H1 (cell line): ENCODE measurements at regions not wholly inside any gene's neighbourhood (a gene's known extent, or its start where the extent isn't known, plus 50 kb on each side); places are given as distances from the start of the nearest gene placed in this dataset.

Experiments used
- CTCF ChIA-PET: fragments of 300-600 bp; sonication (Branson Sonifier 250); formaldehyde crosslinking; loops from one replicate; lab custom pipeline; 2021; ENCODE audit not compliant: partially characterized antibody; lab: Charles Lee
- POLR2A ChIA-PET: fragments of 300-600 bp; sonication (Branson Sonifier 250); formaldehyde crosslinking; loops from one replicate; lab custom pipeline; 2021; ENCODE audit warnings: inconsistent platforms; ENCODE audit not compliant: partially characterized antibody; lab: Charles Lee
- DNase-seq, 2 experiments: peaks; one replicate each; pipeline versions ENCODE4 v3.0.0 to v3.0.0-alpha.2; 2010 to 2022; ENCODE audit warnings: low spot score in 2 of 2, low read depth in 1 of 2, mixed read lengths in 1 of 2
- FAIRE-seq: peaks from 2 replicates; lab custom pipeline; 2011; peaks lifted over from hg19 to GRCh38; lab: Jason Lieb, UNC
- H2AFZ ChIP-seq: 2 replicates; pipeline ENCODE4 v1.8.1; 2012; ENCODE audit warnings: low read length, inconsistent platforms
- H2AK5ac ChIP-seq: 2 replicates; pipeline ENCODE4 v1.6.1; 2013; ENCODE audit warnings: low read depth, low read length
- H2BK120ac ChIP-seq: replicated peaks from 2 replicates; pipeline ENCODE3; 2013; ENCODE audit warnings: low read depth, low read length, inconsistent platforms
- H2BK12ac ChIP-seq: 2 replicates; pipeline ENCODE4 v1.6.1; 2013; ENCODE audit warnings: low read depth, low read length
- H2BK15ac ChIP-seq: 2 replicates; pipeline ENCODE4 v1.6.1; 2013; ENCODE audit warnings: low read length
- H2BK20ac ChIP-seq: 2 replicates; pipeline ENCODE4 v1.6.1; 2013; ENCODE audit warnings: low read length
- H2BK5ac ChIP-seq: 2 replicates; pipeline ENCODE4 v1.6.1; 2013; ENCODE audit warnings: low read depth, low read length
- H3K14ac ChIP-seq: 2 replicates; pipeline ENCODE4 v1.6.1; 2013; ENCODE audit warnings: inconsistent platforms; ENCODE audit not compliant: insufficient read length
- H3K18ac ChIP-seq: 2 replicates; pipeline ENCODE4 v1.6.1; 2013; ENCODE audit warnings: low read length; ENCODE audit errors: extremely low read depth
- H3K23ac ChIP-seq: 2 replicates; pipeline ENCODE4 v1.6.1; 2013; ENCODE audit warnings: inconsistent platforms; ENCODE audit not compliant: insufficient read length
- H3K23me2 ChIP-seq: 2 replicates; pipeline ENCODE4 v1.6.1; 2013; ENCODE audit warnings: low read depth, low read length
- H3K27ac ChIP-seq: 2 replicates; pipeline ENCODE4 v1.6.1; 2011; ENCODE audit warnings: low read depth, low read length, inconsistent platforms
- H3K27me3 ChIP-seq, 4 experiments: replicated peaks in 1 of 4; 1 replicate in 1 of 4; 2 replicates in 3 of 4; pipeline versions ENCODE4 v1.6.1 to v1.8.1; 2011 to 2013; ENCODE audit warnings: low read length in 3 of 4, mild to moderate bottlenecking in 3 of 4, inconsistent platforms in 2 of 4, mixed read lengths in 2 of 4, moderate library complexity in 1 of 4; ENCODE audit not compliant: control insufficient read depth in 3 of 4, insufficient read depth in 3 of 4; ENCODE audit errors: extremely low read depth in 1 of 4
- H3K36me3 ChIP-seq, 4 experiments: 2 replicates each; pipeline versions ENCODE4 v1.6.1 to v1.8.1; 2011 to 2013; ENCODE audit warnings: mild to moderate bottlenecking in 4 of 4, low read length in 3 of 4, moderate library complexity in 2 of 4, control low read depth in 1 of 4, inconsistent platforms in 1 of 4; ENCODE audit not compliant: insufficient read depth in 4 of 4, control insufficient read depth in 2 of 4
- H3K4ac ChIP-seq: replicated peaks from 2 replicates; pipeline ENCODE3; 2013; ENCODE audit warnings: low read length, low read depth, mixed read lengths, inconsistent platforms; ENCODE audit not compliant: insufficient read length
- H3K4me1 ChIP-seq, 4 experiments: replicated peaks in 1 of 4; 1 replicate in 1 of 4; 2 replicates in 3 of 4; pipeline versions ENCODE4 v1.6.1 to v1.8.1; 2011 to 2013; ENCODE audit warnings: low read length in 3 of 4, inconsistent platforms in 2 of 4, mixed read lengths in 1 of 4; ENCODE audit not compliant: insufficient read depth in 4 of 4, control insufficient read depth in 3 of 4
- H3K4me2 ChIP-seq, 2 experiments: 2 replicates each; pipeline versions ENCODE4 v1.6.1 to v1.8.1; 2011 to 2013; ENCODE audit warnings: low read depth in 2 of 2, low read length in 2 of 2, control low read depth in 1 of 2, inconsistent platforms in 1 of 2, mild to moderate bottlenecking in 1 of 2; ENCODE audit not compliant: insufficient read depth in 1 of 2
- H3K4me3 ChIP-seq, 4 experiments: fragments of 200-600, 300-600 bp in 1 of 4; sonication (generic), shearing (Covaris generic), sonication (Bioruptor Twin) in 1 of 4; 2 replicates each; pipeline versions ENCODE4 v1.5.1 to v1.8.1; 2011 to 2016; ENCODE audit warnings: low read length in 4 of 4, low read depth in 3 of 4, control low read depth in 2 of 4, inconsistent platforms in 2 of 4, mild to moderate bottlenecking in 2 of 4, mixed read lengths in 1 of 4, moderate library complexity in 1 of 4; ENCODE audit not compliant: insufficient read depth in 2 of 4; ENCODE audit errors: extremely low read depth in 1 of 4
- H3K56ac ChIP-seq: replicated peaks from 2 replicates; pipeline ENCODE3; 2013; ENCODE audit warnings: low read depth, mild to moderate bottlenecking, mixed read lengths, low read length, inconsistent platforms; ENCODE audit not compliant: insufficient read length
- H3K79me1 ChIP-seq: 2 replicates; pipeline ENCODE4 v1.6.1; 2013; ENCODE audit warnings: low read depth, low read length, control low read depth
- H3K79me2 ChIP-seq, 2 experiments: 2 replicates each; pipeline versions ENCODE4 v1.6.1 to v1.8.1; 2012 to 2013; ENCODE audit warnings: low read length in 2 of 2, mild to moderate bottlenecking in 2 of 2, inconsistent platforms in 1 of 2; ENCODE audit not compliant: insufficient read depth in 2 of 2, control insufficient read depth in 1 of 2
- H3K9ac ChIP-seq, 4 experiments: replicated peaks in 1 of 4; 1 replicate in 1 of 4; 2 replicates in 3 of 4; pipeline versions ENCODE4 v1.6.1 to v1.8.1; 2011 to 2013; ENCODE audit warnings: low read depth in 3 of 4, low read length in 3 of 4, control low read depth in 2 of 4, mild to moderate bottlenecking in 2 of 4, moderate library complexity in 2 of 4, inconsistent platforms in 1 of 4; ENCODE audit errors: extremely low read depth in 1 of 4
- H3K9me3 ChIP-seq, 2 experiments: 2 replicates each; pipeline versions ENCODE4 v1.6.1 to v1.8.1; 2012 to 2013; ENCODE audit warnings: mild to moderate bottlenecking in 2 of 2, moderate library complexity in 2 of 2, control low read depth in 1 of 2, inconsistent platforms in 1 of 2, low read depth in 1 of 2, low read length in 1 of 2, mixed read lengths in 1 of 2; ENCODE audit not compliant: insufficient read depth in 2 of 2
- H4K20me1 ChIP-seq, 2 experiments: replicated peaks in 1 of 2; 2 replicates each; pipeline versions ENCODE3 to v1.8.1; 2011 to 2013; ENCODE audit warnings: inconsistent platforms in 2 of 2, low read length in 2 of 2, mild to moderate bottlenecking in 1 of 2; ENCODE audit not compliant: insufficient read depth in 2 of 2, control insufficient read depth in 1 of 2
- H4K5ac ChIP-seq: 2 replicates; pipeline ENCODE4 v1.6.1; 2013; ENCODE audit warnings: low read length, low read depth, mixed read lengths, inconsistent platforms; ENCODE audit not compliant: insufficient read length
- H4K8ac ChIP-seq: 2 replicates; pipeline ENCODE4 v1.8.0; 2013; ENCODE audit warnings: mild to moderate bottlenecking, moderate library complexity, low read length, inconsistent platforms; ENCODE audit not compliant: insufficient read depth; ENCODE audit errors: extremely low read depth
- H4K91ac ChIP-seq: replicated peaks from 2 replicates; pipeline ENCODE3; 2013; ENCODE audit warnings: low read length, mixed read lengths, inconsistent platforms; ENCODE audit not compliant: insufficient read length
- HDAC6 ChIP-seq: IDR thresholded peaks from one replicate; pipeline ENCODE4 v1.7.1; 2012; ENCODE audit warnings: low read depth, mild to moderate bottlenecking, inconsistent platforms, low read length, moderate library complexity
- POU5F1 ChIP-seq: IDR thresholded peaks from 2 replicates; pipeline ENCODE4 v1.6.1; 2011; ENCODE audit warnings: low read depth, mild to moderate bottlenecking, low read length, moderate library complexity
- whole genome bisulfite sequencing, 2 experiments: shearing (Covaris generic) in 1 of 2; methylation state at CpG; one replicate each; pipeline versions ENCODE4 v1.1.6 to v1.1.7; 2013 to 2015; ENCODE audit warnings: low lambda C conversion rate in 2 of 2, mixed read lengths in 2 of 2, inconsistent platforms in 1 of 2, low coverage in 1 of 2, missing lambda C conversion rate in 1 of 2; ENCODE audit not compliant: insufficient replicate concordance in 2 of 2, insufficient coverage in 1 of 2, insufficient read length in 1 of 2; ENCODE audit errors: extremely low coverage in 1 of 2, missing lambda C conversion rate in 1 of 2; 5-methylcytosine and 5-hydroxymethylcytosine counted together

- no peak overlapping the region for H4K91ac ChIP-seq
- H2BK120ac ChIP-seq = no peak overlapping the region
- no peaks in the 10 kb centered on the region for H3K23me2 ChIP-seq
- DNase-seq (no peak), FAIRE-seq (no peak)
- no peak overlapping the region for H2AK5ac ChIP-seq
- H3K56ac ChIP-seq = no peak overlapping the region
- H3K4me1 ChIP-seq = peaks cover 0 to 6% (median 2%) of the 10 kb centered on the region in 4 experiments; a peak in 5 of 7 replicates
- CTCF ChIA-PET = interaction anchor here (0.6 to 3.7 kb wide), 7 partner anchors 11 to 449 kb away, joined by 3 to 14 read pairs (median 6); no protein-coding TSS in a partner anchor
- H2BK12ac ChIP-seq = no peak overlapping the region
- no peak overlapping the region for H3K4me2 ChIP-seq
- TF ChIP-seq HDAC6 (no peak), POU5F1 (no peak)
- TF ChIP-seq, all 59 proteins: peak for 0
- Histone ChIP-seq H3K79me1 (no peaks in the 10 kb centered on the region), H3K18ac (no peak overlapping the region), H3K9ac (no peak overlapping the region), H3K27me3 (peaks cover 0 to under 1% (median under 1%) of the 10 kb centered on the region in 4 experiments; a peak in 3 of 7 replicates), H2BK5ac (no peak overlapping the region), H3K23ac (no peak overlapping the region), H3K14ac (no peak overlapping the region), H3K9me3 (no peaks in the 10 kb centered on the region), H2AFZ (no peak overlapping the region), H4K5ac (no peak overlapping the region), H4K20me1 (no peaks in the 10 kb centered on the region), H3K4ac (no peak overlapping the region), H2BK20ac (no peak overlapping the region), H3K79me2 (no peaks in the 10 kb centered on the region), H2BK15ac (no peak overlapping the region), H3K4me3 (no peak overlapping the region), H4K8ac (no peak overlapping the region), H3K27ac (no peak overlapping the region), H3K36me3 (no peaks in the 10 kb centered on the region)
- POLR2A ChIA-PET = no interaction called here
- WGBS, 2 experiments = 91% methylated on average over 8 of the region's 8 CpGs; no CpG with 5 or more reads in 1 of the 2 experiments
These were observed 74.7 kb upstream of the WNT7B start for GRCh38 chr22:46051646-46052045.
